ENCODE measurements at regions not wholly inside any gene's neighbourhood (a gene's known extent, or its start where the extent isn't known, plus 50 kb on each side); places are given as distances from the start of the nearest gene placed in this dataset. TPM values are rescaled to one million over a fixed set of nuclear protein-coding genes. Genes with fewer than 3 reads are reported as not detected.

DNA sequence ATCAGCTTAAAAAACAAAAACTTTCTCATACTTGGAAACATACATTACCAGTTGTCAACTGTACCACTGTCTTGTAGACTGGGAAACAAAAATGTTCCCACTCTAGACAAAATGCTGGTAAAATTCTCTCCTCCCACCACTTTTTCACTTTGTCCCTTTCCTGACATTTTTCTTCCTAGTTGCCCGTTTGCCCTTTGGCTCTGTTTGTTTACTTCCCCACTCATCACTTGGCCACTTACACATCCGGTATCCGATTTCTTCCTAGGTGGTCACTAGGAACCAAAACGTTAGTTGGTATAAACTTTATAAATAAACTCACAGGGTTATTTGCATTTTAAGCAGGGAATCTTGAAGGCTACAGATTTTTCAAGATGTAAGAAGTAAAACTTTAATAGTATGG, 84.9 kb downstream of the METTL4 start:
- intact Hi-C loops (cut with DNase I): no loop called here
- TF ChIP-seq POLR2AphosphoS5 (IDR thresholded peaks at IDR 0.05; ENCODE audit: insufficient read depth in 1 of 2, low read depth in 1 of 2): no peak
- TF ChIP-seq, protein P1, sequence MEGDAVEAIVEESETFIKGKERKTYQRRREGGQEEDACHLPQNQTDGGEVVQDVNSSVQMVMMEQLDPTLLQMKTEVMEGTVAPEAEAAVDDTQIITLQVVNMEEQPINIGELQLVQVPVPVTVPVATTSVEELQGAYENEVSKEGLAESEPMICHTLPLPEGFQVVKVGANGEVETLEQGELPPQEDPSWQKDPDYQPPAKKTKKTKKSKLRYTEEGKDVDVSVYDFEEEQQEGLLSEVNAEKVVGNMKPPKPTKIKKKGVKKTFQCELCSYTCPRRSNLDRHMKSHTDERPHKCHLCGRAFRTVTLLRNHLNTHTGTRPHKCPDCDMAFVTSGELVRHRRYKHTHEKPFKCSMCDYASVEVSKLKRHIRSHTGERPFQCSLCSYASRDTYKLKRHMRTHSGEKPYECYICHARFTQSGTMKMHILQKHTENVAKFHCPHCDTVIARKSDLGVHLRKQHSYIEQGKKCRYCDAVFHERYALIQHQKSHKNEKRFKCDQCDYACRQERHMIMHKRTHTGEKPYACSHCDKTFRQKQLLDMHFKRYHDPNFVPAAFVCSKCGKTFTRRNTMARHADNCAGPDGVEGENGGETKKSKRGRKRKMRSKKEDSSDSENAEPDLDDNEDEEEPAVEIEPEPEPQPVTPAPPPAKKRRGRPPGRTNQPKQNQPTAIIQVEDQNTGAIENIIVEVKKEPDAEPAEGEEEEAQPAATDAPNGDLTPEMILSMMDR (IDR thresholded peaks at IDR 0.05): no peak
- no peak for TF ChIP-seq POLR2A (IDR thresholded peaks at IDR 0.05)

More for the DNA sequence above, 84.9 kb downstream of the METTL4 start:
- Histone ChIP-seq H3K36me3 (no peaks in the 10 kb centered on the region), H3K9me3 (no peaks in the 10 kb centered on the region), H3K27me3 (no peaks in the 10 kb centered on the region), H3K4me3 (no peak overlapping the region), H3K4me1 (peaks cover 19% of the 10 kb centered on the region), H3K27ac (no peak overlapping the region)
- no peak for DNase-seq (ENCODE audit: extremely low spot score in 2 of 2)

Small RNA genes lying in the stretch of these regions (small RNA-seq; reads per million reads assigned to genes)
- gene AP005119.1 (not detected), gene COX6CP3 (not detected), gene RN7SKP72 (not detected)
